ENCODE measurements at regions not wholly inside any gene's neighbourhood (a gene's known extent, or its start where the extent isn't known, plus 50 kb on each side); places are given as distances from the start of the nearest gene placed in this dataset.
A peak's percentile ranks its signal among the peaks of the same experiment; 100 is the strongest.

GRCh38 chr12:71243370-71243769 lies 85.6 kb upstream of the TSPAN8 start:
- Histone ChIP-seq H3K4me3 (no peak overlapping the region), H4K20me1 (no peaks in the 10 kb centered on the region), H3K4me2 (no peak overlapping the region), H3K27me3 (no peaks in the 10 kb centered on the region), H3K9me3 (no peaks in the 10 kb centered on the region), H3K9ac (no peak overlapping the region), H3K27ac (no peak overlapping the region), H3K4me1 (no peaks in the 10 kb centered on the region), H3K36me3 (no peaks in the 10 kb centered on the region)
- TF ChIP-seq Cebpa-rat (IDR thresholded peaks at IDR 0.05): no peak

- Histone ChIP-seq H3K36me3 (no peaks in the 10 kb centered on the region), H3K4me1 (no peaks in the 10 kb centered on the region), H3K4me3 (no peak overlapping the region), H4K20me1 (no peaks in the 10 kb centered on the region), H3K9ac (no peak overlapping the region), H3K27ac (no peak overlapping the region), H3K9me3 (no peaks in the 10 kb centered on the region), H3K27me3 (no peaks in the 10 kb centered on the region), H3K4me2 (no peak overlapping the region)
- TF ChIP-seq Cebpa-rat (IDR thresholded peaks at IDR 0.05): no peak
These were observed 84.7 kb upstream of the TSPAN8 start for GRCh38 chr12:71242511-71242910.

- no peak overlapping the region for H3K9ac ChIP-seq
- H3K27ac ChIP-seq: no peak overlapping the region
- H3K4me1 ChIP-seq: peaks cover 14% of the 10 kb centered on the region; the same call in 1 of the 2 replicates
- no peaks in the 10 kb centered on the region for H3K27me3 ChIP-seq
- no peaks in the 10 kb centered on the region for H3K9me3 ChIP-seq
- no peaks in the 10 kb centered on the region for H3K36me3 ChIP-seq
- no peak overlapping the region for H3K4me2 ChIP-seq
- no peak overlapping the region for H3K4me3 ChIP-seq
- no peak for TF ChIP-seq Cebpa-rat (IDR thresholded peaks at IDR 0.05)
- H4K20me1 ChIP-seq: no peaks in the 10 kb centered on the region
These were observed 83.1 kb upstream of the TSPAN8 start for GRCh38 chr12:71240946-71241345.

- peaks cover 15% of the 10 kb centered on the region; the same call in 1 of the 2 replicates for H3K4me1 ChIP-seq
- H3K36me3 ChIP-seq: no peaks in the 10 kb centered on the region
- no peak overlapping the region for H3K4me3 ChIP-seq
- no peak overlapping the region for H3K4me2 ChIP-seq
- no peaks in the 10 kb centered on the region for H4K20me1 ChIP-seq
- H3K9ac ChIP-seq: no peak overlapping the region
- TF ChIP-seq Cebpa-rat (IDR thresholded peaks at IDR 0.05): no peak
- no peak overlapping the region for H3K27ac ChIP-seq
- H3K9me3 ChIP-seq: no peaks in the 10 kb centered on the region
- H3K27me3 ChIP-seq: no peaks in the 10 kb centered on the region
These were observed 81.9 kb upstream of the TSPAN8 start for GRCh38 chr12:71239731-71240130.

- no peak overlapping the region for H3K9ac ChIP-seq
- H3K27me3 ChIP-seq: no peaks in the 10 kb centered on the region
- H3K4me2 ChIP-seq: no peak overlapping the region
- no peak for TF ChIP-seq Cebpa-rat (IDR thresholded peaks at IDR 0.05)
- no peak overlapping the region for H3K4me3 ChIP-seq
- H3K9me3 ChIP-seq: no peaks in the 10 kb centered on the region
- no peaks in the 10 kb centered on the region for H3K36me3 ChIP-seq
- no peak overlapping the region for H3K27ac ChIP-seq
- H4K20me1 ChIP-seq: no peaks in the 10 kb centered on the region
- H3K4me1 ChIP-seq: peaks cover 15% of the 10 kb centered on the region; the same call in 1 of the 2 replicates
These were observed 79.3 kb upstream of the TSPAN8 start for GRCh38 chr12:71237128-71237527.

GRCh38 chr12:71236133-71236660 lies 78.4 kb upstream of the TSPAN8 start:
- Histone ChIP-seq H3K4me2 (peak overlapping the region; percentile 0; the same call in 1 of the 2 replicates), H3K27me3 (no peaks in the 10 kb centered on the region), H3K4me1 (peaks cover 15% of the 10 kb centered on the region; the same call in 1 of the 2 replicates), H3K9ac (no peak overlapping the region), H3K4me3 (no peak overlapping the region), H3K27ac (no peak overlapping the region), H4K20me1 (no peaks in the 10 kb centered on the region), H3K36me3 (no peaks in the 10 kb centered on the region), H3K9me3 (no peaks in the 10 kb centered on the region)
- TF ChIP-seq Cebpa-rat (IDR thresholded peaks at IDR 0.05): no peak

GRCh38 chr12:71233083-71233482 lies 75.3 kb upstream of the TSPAN8 start:
- Histone ChIP-seq H4K20me1 (no peaks in the 10 kb centered on the region), H3K9me3 (no peaks in the 10 kb centered on the region), H3K27ac (no peak overlapping the region), H3K4me3 (no peak overlapping the region), H3K4me1 (peaks cover 15% of the 10 kb centered on the region; the same call in 1 of the 2 replicates), H3K27me3 (no peaks in the 10 kb centered on the region), H3K4me2 (no peak overlapping the region), H3K9ac (no peak overlapping the region), H3K36me3 (no peaks in the 10 kb centered on the region)
- TF ChIP-seq Cebpa-rat (IDR thresholded peaks at IDR 0.05): no peak

GRCh38 chr12:71230542-71230941 lies 72.7 kb upstream of the TSPAN8 start:
- TF ChIP-seq Cebpa-rat (IDR thresholded peaks at IDR 0.05): no peak
- Histone ChIP-seq H3K27me3 (no peaks in the 10 kb centered on the region), H3K4me2 (no peak overlapping the region)

GRCh38 chr12:71223139-71223538 lies 65.3 kb upstream of the TSPAN8 start:
- H3K4me3 ChIP-seq: no peak overlapping the region
- no peaks in the 10 kb centered on the region for H4K20me1 ChIP-seq
- no peaks in the 10 kb centered on the region for H3K27me3 ChIP-seq
- no peak overlapping the region for H3K9ac ChIP-seq
- no peak for TF ChIP-seq Cebpa-rat (IDR thresholded peaks at IDR 0.05)
- H3K4me2 ChIP-seq: no peak overlapping the region
- no peaks in the 10 kb centered on the region for H3K9me3 ChIP-seq
- H3K27ac ChIP-seq: no peak overlapping the region
- H3K36me3 ChIP-seq: no peaks in the 10 kb centered on the region
- H3K4me1 ChIP-seq: no peaks in the 10 kb centered on the region

More at GRCh38 chr12:71230542-71230941, 72.7 kb upstream of the TSPAN8 start:
- no peak overlapping the region for H3K4me3 ChIP-seq
- H3K9me3 ChIP-seq: no peaks in the 10 kb centered on the region
- no peaks in the 10 kb centered on the region for H3K4me1 ChIP-seq
- H3K36me3 ChIP-seq: no peaks in the 10 kb centered on the region
- H4K20me1 ChIP-seq: no peaks in the 10 kb centered on the region
- H3K9ac ChIP-seq: no peak overlapping the region
- no peak overlapping the region for H3K27ac ChIP-seq

- Histone ChIP-seq H3K9ac (no peak overlapping the region), H3K27me3 (no peaks in the 10 kb centered on the region), H3K4me1 (no peaks in the 10 kb centered on the region), H3K4me2 (no peak overlapping the region), H4K20me1 (no peaks in the 10 kb centered on the region), H3K9me3 (no peaks in the 10 kb centered on the region), H3K27ac (no peak overlapping the region), H3K4me3 (no peak overlapping the region), H3K36me3 (no peaks in the 10 kb centered on the region)
- TF ChIP-seq Cebpa-rat (IDR thresholded peaks at IDR 0.05): no peak
These were observed 64.6 kb upstream of the TSPAN8 start for GRCh38 chr12:71222436-71222835.

- Histone ChIP-seq H3K27ac (no peak overlapping the region), H3K36me3 (no peaks in the 10 kb centered on the region), H3K27me3 (no peaks in the 10 kb centered on the region), H3K4me3 (no peak overlapping the region), H3K4me2 (no peak overlapping the region), H4K20me1 (no peaks in the 10 kb centered on the region), H3K9ac (no peak overlapping the region), H3K4me1 (no peaks in the 10 kb centered on the region), H3K9me3 (no peaks in the 10 kb centered on the region)
- no peak for TF ChIP-seq Cebpa-rat (IDR thresholded peaks at IDR 0.05)
These were observed 62.5 kb upstream of the TSPAN8 start for GRCh38 chr12:71220260-71220659.

Data from BLaER1 (cell line).